ENCODE measurements at regions not wholly inside any gene's neighbourhood (a gene's known extent, or its start where the extent isn't known, plus 50 kb on each side); places are given as distances from the start of the nearest gene placed in this dataset.

DNA sequence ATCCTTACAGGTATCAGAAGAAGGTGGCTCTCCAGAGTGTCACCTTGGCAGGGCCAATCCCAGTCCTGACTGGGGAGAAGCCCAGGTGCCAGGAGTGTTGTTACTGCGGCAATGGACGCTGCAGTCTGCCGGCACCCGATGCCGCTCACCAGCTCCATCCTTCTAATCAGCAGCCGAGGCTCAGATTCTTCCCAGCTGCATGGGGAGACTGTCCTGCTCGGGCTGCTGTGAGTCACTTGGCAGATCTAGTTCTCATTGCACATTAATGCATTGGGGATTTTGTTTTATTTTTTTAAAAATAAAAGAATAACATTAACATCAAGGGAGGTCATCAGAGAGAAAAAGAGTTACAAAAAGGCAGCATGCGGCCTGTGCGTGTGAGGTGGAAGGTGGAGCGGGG lies 115.8 kb downstream of the MTX3 start:
- TF ChIP-seq, protein P1, sequence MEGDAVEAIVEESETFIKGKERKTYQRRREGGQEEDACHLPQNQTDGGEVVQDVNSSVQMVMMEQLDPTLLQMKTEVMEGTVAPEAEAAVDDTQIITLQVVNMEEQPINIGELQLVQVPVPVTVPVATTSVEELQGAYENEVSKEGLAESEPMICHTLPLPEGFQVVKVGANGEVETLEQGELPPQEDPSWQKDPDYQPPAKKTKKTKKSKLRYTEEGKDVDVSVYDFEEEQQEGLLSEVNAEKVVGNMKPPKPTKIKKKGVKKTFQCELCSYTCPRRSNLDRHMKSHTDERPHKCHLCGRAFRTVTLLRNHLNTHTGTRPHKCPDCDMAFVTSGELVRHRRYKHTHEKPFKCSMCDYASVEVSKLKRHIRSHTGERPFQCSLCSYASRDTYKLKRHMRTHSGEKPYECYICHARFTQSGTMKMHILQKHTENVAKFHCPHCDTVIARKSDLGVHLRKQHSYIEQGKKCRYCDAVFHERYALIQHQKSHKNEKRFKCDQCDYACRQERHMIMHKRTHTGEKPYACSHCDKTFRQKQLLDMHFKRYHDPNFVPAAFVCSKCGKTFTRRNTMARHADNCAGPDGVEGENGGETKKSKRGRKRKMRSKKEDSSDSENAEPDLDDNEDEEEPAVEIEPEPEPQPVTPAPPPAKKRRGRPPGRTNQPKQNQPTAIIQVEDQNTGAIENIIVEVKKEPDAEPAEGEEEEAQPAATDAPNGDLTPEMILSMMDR (IDR thresholded peaks at IDR 0.05; ENCODE audit: insufficient read depth, low read length, poor library complexity, severe bottlenecking) = no peak
- no peak overlapping the region for H3K4me3 ChIP-seq (ENCODE audit: low read depth, low read length)
- H3K27me3 ChIP-seq (ENCODE audit: control insufficient read depth, insufficient read depth, low read length) = no peaks in the 10 kb centered on the region
- DNase-seq (ENCODE audit: low read depth) = no peak
- H3K36me3 ChIP-seq (ENCODE audit: control insufficient read depth, insufficient read depth, low read length) = no peaks in the 10 kb centered on the region

DNA sequence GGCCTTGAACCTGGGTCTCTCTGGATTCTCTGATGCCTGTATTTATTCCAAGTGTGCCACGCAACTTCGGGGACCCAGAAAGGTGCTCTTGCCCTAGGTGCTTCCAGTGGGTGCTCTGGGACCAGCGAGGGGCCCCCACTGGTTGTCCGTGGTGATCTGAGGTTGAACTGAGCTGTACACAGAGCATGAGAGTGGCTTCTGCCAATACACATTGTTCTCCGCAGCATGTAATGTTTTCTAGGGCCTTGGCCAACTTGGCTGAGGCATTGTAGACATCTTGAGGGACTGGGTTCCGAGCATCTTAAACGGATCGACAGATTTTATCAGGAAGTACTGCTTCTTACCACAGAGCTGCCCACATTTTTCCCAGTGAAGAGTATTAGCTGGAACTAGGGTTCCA lies 117.9 kb downstream of the MTX3 start:
- Histone ChIP-seq H3K27me3 (ENCODE audit: control insufficient read depth, insufficient read depth, low read length) (no peaks in the 10 kb centered on the region), H3K4me3 (ENCODE audit: low read depth, low read length) (no peak overlapping the region), H3K36me3 (ENCODE audit: control insufficient read depth, insufficient read depth, low read length) (no peaks in the 10 kb centered on the region)
- TF ChIP-seq, protein P1 (IDR thresholded peaks at IDR 0.05; ENCODE audit: insufficient read depth, low read length, poor library complexity, severe bottlenecking) = no peak
- DNase-seq (ENCODE audit: low read depth) = no peak

DNA sequence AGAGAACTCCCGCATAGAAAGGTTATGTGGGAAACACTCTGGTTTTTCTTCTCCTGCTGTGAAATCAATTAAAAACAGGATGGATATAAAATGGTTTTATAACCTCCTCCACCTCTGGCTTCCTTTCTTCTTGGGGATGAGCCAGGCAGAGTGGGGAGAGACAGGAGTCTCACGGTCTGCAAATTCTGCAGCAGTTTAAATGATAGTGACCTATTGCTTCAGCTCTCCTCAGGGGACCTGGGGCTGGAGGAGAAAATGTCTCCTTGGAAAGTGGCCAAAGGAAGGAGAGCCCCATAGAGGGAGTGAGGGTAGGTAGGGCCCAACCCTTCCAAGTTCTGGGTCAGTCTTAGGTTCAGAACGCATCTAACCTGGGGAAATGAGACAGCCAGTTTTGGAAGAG lies 118.8 kb downstream of the MTX3 start:
- no peak for DNase-seq (ENCODE audit: low read depth)
- H3K36me3 ChIP-seq (ENCODE audit: control insufficient read depth, insufficient read depth, low read length) = no peaks in the 10 kb centered on the region
- no peak overlapping the region for H3K4me3 ChIP-seq (ENCODE audit: low read depth, low read length)
- H3K27me3 ChIP-seq (ENCODE audit: control insufficient read depth, insufficient read depth, low read length) = no peaks in the 10 kb centered on the region
- TF ChIP-seq, protein P1 (IDR thresholded peaks at IDR 0.05; ENCODE audit: insufficient read depth, low read length, poor library complexity, severe bottlenecking) = no peak

DNA sequence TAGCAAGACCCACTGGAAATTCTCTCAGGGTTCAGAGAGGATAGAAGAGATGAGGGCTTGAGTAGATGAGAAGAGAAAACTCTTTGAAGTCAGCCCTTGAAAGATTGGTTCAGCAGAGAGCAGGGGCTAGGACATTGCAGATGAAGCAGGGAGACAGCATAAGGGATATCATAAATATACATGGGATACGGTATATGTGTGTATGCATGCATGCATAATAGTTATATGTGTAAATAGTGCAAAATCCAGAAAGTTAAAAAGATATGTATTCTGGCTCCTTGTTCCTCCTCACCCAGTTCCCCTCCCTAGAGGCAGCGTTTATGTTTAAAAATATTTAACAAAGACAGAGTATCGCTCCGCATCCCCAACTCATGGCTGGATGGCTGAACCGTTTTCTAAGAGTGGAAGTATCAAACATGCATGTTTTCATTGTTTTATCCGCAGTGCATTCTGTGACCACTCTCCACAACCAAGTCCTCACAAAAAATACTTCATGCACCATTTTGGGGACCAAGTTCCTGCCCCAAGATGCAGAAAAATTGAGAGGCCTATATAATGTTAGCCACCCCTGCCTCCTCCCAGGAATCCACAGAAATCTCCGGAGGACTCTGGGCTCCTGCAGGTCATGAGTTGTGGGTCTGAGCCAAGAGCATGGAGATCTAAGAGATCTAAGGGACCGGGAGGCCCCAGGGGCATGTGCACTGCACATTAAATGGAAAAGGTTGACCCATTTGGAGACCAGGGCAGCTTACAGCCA lies 119.5 kb downstream of the MTX3 start:
- no peaks in the 10 kb centered on the region for H3K36me3 ChIP-seq (ENCODE audit: control insufficient read depth, insufficient read depth, low read length)
- no peaks in the 10 kb centered on the region for H3K27me3 ChIP-seq (ENCODE audit: control insufficient read depth, insufficient read depth, low read length)
- DNase-seq (ENCODE audit: low read depth) = no peak
- no peak overlapping the region for H3K4me3 ChIP-seq (ENCODE audit: low read depth, low read length)
- TF ChIP-seq, protein P1 (IDR thresholded peaks at IDR 0.05; ENCODE audit: insufficient read depth, low read length, poor library complexity, severe bottlenecking) = no peak

DNA sequence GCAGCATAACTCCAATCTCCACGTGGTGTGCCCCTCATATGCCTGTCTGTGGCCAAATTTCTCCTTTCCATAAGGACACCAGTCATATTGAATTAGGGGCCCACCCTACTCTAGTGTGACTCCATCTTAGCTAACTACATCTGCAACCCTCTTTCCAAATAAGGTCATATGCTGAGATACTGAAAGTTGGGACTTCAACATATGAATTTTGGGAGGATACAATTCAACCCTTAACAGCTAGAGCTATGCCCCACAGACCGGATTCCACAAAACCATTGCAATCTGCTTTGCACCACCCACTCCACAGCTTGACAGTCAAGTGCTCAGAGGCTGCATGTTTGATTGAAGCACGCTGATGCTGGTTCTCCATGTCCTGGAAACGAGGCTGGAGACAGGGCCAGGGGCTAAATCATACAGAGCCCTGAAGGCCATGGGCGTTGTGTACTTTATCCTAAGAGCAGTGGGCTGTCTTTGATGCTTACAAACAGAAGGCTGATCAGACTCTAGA lies 122.8 kb downstream of the MTX3 start:
- TF ChIP-seq, protein P1 (IDR thresholded peaks at IDR 0.05; ENCODE audit: insufficient read depth, low read length, poor library complexity, severe bottlenecking) = no peak
- Histone ChIP-seq H3K27me3 (ENCODE audit: control insufficient read depth, insufficient read depth, low read length) (no peaks in the 10 kb centered on the region), H3K4me3 (ENCODE audit: low read depth, low read length) (no peak overlapping the region), H3K36me3 (ENCODE audit: control insufficient read depth, insufficient read depth, low read length) (no peaks in the 10 kb centered on the region)
- no peak for DNase-seq (ENCODE audit: low read depth)

DNA sequence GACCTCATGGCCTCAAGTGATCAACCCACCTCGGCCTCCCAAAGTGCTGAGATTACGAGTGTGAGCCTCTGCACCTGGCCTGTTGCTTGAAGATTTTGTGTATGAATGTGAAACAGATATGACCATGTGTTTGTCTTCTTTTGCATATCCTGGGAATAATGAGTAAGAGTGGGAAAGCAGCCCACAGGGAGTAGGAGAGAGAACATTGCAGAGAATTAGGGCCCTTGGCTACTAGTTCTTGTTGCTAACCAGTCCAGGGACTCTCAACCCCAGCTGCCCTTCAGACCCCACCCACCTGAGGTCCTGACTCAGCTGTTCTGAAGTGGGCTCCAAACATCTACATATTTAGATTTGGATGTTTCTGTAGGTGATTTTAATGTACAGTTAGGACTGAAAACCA lies 125.5 kb downstream of the MTX3 start:
- H3K4me3 ChIP-seq (ENCODE audit: low read depth, low read length) = no peak overlapping the region
- no peaks in the 10 kb centered on the region for H3K27me3 ChIP-seq (ENCODE audit: control insufficient read depth, insufficient read depth, low read length)
- DNase-seq (ENCODE audit: low read depth) = no peak
- TF ChIP-seq, protein P1 (IDR thresholded peaks at IDR 0.05; ENCODE audit: insufficient read depth, low read length, poor library complexity, severe bottlenecking) = no peak
- no peaks in the 10 kb centered on the region for H3K36me3 ChIP-seq (ENCODE audit: control insufficient read depth, insufficient read depth, low read length)
